HG03575 (cell line): ENCODE measurements at regions not wholly inside any gene's neighbourhood (a gene's known extent, or its start where the extent isn't known, plus 50 kb on each side); places are given as distances from the start of the nearest gene placed in this dataset.
A peak's percentile ranks its signal among the peaks of the same experiment; 100 is the strongest.

ENCODE experiments used
- ATAC-seq: cut with Tn5 transposase; IDR thresholded peaks from one replicate; pipeline ENCODE4 v1.9.1; 2021; ENCODE audit not compliant: unreplicated experiment, insufficient number of reproducible peaks, low FRiP score; ENCODE audit errors: extremely low read depth

GRCh38 chr2:62379566-62379965 lies 126.4 kb downstream of the TMEM17 start:
- no peak for ATAC-seq

DNA sequence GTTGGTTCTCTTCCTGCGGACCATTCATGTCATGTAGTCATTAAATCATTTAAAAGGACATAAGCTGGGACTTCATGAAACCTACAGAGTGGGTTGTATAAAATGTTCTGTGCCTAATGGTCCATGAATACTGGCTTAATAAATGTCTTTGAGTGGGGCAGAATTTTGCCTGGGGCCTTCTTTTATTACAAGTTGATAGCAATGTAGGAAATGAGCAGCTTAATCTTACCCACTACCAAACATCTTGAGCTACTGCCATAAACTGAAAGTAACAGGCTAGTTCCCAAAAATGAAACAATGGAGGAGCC lies 130.9 kb downstream of the TMEM17 start:
- no peak for ATAC-seq

- ATAC-seq: no peak
Measured at GRCh38 chr2:62374301-62375112, 131.5 kb downstream of the TMEM17 start.

DNA sequence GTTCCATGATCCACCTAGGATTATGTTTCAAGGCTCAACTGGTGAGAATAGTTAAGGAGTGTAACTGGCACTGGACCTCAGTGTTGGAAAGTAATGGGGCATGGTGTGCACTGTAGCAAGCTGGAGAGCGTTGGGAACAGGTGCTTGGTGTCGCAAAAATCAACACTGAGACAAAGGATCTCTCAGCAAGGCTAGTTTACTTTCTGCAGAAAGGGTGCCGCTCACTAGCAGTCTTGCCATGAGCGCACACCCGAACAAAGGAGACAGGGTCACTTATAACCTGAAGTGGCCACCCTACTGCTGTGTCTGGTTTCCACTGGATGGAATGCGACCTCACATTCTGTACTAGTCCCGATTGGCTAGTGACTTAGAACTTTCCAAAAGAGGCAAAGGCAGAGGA lies 133.2 kb downstream of the TMEM17 start:
- no peak for ATAC-seq

- no peak for ATAC-seq
Measured at GRCh38 chr2:62370321-62371250, 135.4 kb downstream of the TMEM17 start.

- no peak for ATAC-seq
Measured at GRCh38 chr2:62369541-62370202, 136.3 kb downstream of the TMEM17 start.

DNA sequence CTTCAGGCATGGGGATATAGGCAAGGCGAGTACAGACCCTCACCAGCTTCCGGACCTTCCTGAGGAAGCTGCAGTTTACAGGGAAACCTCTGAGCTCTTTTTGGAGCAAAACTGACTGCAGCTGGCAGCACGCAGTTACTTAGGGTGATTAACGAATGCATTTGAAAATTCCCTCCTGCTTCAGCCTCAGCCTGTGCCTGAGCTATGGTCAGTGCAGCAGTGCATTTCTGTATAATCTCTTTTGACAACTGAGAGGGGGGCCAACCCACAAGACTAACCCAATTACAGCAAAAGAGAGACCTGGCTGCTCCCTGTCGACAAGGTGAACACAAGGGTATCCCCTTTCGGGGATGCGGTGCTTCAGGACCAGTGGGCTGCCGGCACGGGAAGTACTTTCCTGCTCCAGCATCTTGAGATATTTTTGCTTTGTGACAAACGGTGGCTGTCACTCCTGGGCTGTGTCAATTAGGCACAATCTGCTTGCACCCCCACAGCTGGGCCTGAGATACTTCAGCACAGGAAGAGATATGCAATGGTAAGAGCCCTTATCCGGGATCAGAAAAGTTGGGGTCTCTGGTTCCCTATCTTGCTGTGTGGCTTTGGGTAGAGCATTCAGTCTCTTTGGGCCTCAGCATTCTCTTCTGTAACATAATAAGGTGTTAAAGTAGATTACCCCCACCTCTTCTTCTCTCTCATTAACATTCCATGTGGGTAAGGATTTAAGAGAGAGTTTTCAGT lies 141.0 kb downstream of the TMEM17 start:
- no peak for ATAC-seq

DNA sequence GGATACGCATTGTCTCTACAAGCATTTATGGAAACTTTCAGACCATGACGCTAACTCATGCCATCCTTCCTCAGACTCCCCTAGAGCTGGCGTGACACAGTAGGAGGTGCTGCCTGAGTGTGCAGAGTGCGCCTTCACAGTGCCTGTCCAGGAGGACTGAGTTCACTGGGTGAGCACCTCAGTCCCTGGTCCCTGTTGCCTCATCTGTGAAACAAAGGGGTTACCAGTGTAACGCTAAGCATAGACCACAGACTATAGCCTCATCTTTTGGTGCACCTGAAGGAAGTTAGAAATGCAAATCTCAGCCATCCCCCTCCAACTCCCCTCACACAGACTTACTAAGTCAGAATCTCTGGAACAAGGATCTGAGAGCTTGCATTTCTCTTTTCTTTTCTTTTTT lies 142.8 kb downstream of the TMEM17 start:
- ATAC-seq: peak; percentile 87

- ATAC-seq: peak; percentile 11
Measured at GRCh38 chr2:62362561-62362960, 143.4 kb downstream of the TMEM17 start.

DNA sequence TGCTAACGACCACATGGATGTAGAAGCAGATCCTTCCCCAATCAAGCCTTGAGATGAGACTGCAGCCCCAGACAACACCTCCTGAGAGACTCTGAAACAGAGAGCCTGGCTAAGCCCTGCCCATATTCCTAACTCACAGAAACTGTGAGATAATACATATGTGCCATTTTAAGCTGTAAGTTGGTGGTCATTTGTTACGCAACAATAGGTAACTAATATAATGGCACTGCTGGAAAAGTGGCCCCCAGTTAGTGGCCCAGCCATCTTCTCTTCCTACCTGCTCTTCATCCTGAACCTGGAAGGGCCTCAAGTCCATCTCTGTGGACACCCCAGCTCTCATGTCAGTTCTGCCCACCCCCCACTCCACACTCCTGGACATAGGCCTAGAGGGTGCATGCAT lies 144.0 kb downstream of the TMEM17 start:
- no peak for ATAC-seq

- no peak for ATAC-seq
Measured at GRCh38 chr2:62354771-62355561, 151.0 kb downstream of the TMEM17 start.

- ATAC-seq: no peak
Measured at GRCh38 chr2:62352031-62352430, 154.0 kb downstream of the TMEM17 start.

DNA sequence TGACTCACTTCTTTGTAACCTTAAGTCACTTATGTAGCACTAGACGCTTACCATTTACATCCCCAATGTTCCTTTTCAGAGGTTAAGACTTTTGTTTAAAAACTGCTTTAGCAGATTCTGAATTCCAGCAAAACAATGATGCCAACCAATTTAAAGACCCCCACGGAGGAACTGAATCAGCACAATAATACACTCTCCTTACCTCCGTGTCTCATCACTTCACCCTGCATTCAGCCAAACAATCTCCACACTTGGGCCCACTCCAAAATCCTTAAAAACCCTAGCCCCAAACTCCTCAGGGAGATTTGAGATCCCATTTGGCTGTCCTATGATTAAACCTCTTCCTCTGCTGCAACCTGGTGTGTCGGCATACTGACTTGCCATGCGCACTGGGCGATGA lies 153.9 kb downstream of the B3GNT2 start:
- ATAC-seq: no peak

DNA sequence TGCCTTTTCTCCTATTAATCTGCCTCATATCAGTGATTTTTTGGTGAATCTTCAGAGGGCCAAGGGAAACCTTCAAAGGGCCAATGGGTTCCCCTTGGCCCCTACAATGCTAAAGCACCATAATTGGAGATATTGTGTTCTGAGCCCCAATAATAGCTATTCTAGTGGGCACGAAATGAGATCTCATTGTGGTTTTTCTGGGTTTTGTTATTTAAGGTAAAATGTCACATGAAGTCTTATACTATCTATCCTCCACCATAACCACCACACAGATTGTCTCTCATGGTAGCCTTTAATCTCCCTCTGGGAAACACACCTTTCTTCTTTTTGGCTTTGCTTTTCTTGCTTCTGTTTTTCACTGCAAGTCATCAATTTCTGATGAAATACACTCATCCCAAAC lies 152.8 kb downstream of the B3GNT2 start:
- ATAC-seq: no peak

- ATAC-seq: no peak
Measured at GRCh38 chr2:62347563-62348270, 151.8 kb downstream of the B3GNT2 start.

- ATAC-seq: no peak
Measured at GRCh38 chr2:62344472-62344871, 148.6 kb downstream of the B3GNT2 start.

DNA sequence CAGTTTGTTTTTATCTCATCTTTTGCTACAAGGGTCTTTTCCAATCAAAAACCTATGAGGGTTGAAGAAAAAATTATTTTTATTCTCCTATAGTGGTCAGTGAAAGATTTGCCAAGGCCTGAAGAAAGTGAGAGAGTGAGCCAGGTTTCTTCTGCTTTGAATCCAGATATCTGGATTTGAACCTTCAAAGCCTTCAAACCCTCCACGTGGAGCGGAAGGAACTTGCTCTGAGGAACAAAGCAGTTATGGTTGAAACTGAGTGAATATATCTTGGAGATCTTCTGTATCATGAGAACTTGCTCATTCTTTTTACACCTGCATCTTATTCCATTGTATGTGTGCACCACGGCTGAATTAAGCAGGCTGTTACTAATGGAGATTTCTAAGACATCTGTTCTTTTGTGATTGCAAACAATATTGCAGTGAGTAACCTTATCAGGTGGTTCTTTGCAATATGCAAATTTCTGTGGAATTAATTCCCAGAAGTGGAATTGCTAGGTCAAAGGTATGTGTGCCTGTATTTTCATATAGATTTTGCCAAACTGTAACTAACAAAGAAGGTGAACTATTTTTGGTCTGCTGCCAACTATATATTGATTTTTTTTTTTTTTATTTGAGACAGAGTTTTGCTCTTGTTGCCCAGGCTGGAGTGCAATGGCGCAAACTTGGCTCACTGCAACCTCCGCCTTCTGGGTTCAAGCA lies 147.9 kb downstream of the B3GNT2 start:
- ATAC-seq: no peak
